VCaP (cell line): ENCODE measurements at regions not wholly inside any gene's neighbourhood (a gene's known extent, or its start where the extent isn't known, plus 50 kb on each side); places are given as distances from the start of the nearest gene placed in this dataset.

ENCODE experiments used
- H3K27ac ChIP-seq: fragments of 450-650 bp; 2 replicates; pipeline ENCODE4 v1.5.1; 2017
- CTCF ChIP-seq: fragments of 450-650 bp; conservative IDR thresholded peaks from 2 replicates; pipeline ENCODE4 v1.5.1; 2017; ENCODE audit warnings: mild to moderate bottlenecking, moderate library complexity

GRCh38 chr6:6460416-6460815, 128.1 kb upstream of the LY86 start:
- no peak for TF ChIP-seq CTCF
- no peak overlapping the region for H3K27ac ChIP-seq

GRCh38 chr6:6461138-6461537, 127.4 kb upstream of the LY86 start:
- no peak overlapping the region for H3K27ac ChIP-seq
- no peak for TF ChIP-seq CTCF

- H3K27ac ChIP-seq = no peak overlapping the region
- TF ChIP-seq CTCF = no peak
Measured at GRCh38 chr6:6466967-6467761, 121.4 kb upstream of the LY86 start.

- TF ChIP-seq CTCF = no peak
- no peak overlapping the region for H3K27ac ChIP-seq
Measured at GRCh38 chr6:6469074-6469473, 119.4 kb upstream of the LY86 start.

- H3K27ac ChIP-seq = no peak overlapping the region
- TF ChIP-seq CTCF = no peak
Measured at GRCh38 chr6:6470123-6470522, 118.4 kb upstream of the LY86 start.

GRCh38 chr6:6471276-6471675, 117.2 kb upstream of the LY86 start:
- H3K27ac ChIP-seq = no peak overlapping the region
- TF ChIP-seq CTCF = no peak

- TF ChIP-seq CTCF = no peak
- no peak overlapping the region for H3K27ac ChIP-seq
Measured at GRCh38 chr6:6474170-6474920, 114.2 kb upstream of the LY86 start.
